IMR-90 (cell line): ENCODE measurements at regions not wholly inside any gene's neighbourhood (a gene's known extent, or its start where the extent isn't known, plus 50 kb on each side); places are given as distances from the start of the nearest gene placed in this dataset.

ENCODE experiments used
- ATAC-seq: fragments of 200-7000 bp; cut with Tn5 transposase; 2 replicates; pipeline ENCODE4 v1.9.1; 2020; ENCODE audit warnings: low read depth, mild to moderate bottlenecking, moderate library complexity
- BruUV-seq: library from RNA; stranded (reverse); fragments of 400-500 nt; replicated peaks from 2 replicates; lab custom pipeline; 2021; lab: Mats Ljungman, UMichigan
- CTCF ChIA-PET: fragments of 300-600 bp; formaldehyde crosslinking; extraction: SDS; loops from one replicate; lab custom pipeline; 2021; ENCODE audit warnings: antibody characterized with exemption; lab: Yijun Ruan, JAX
- POLR2A ChIA-PET: fragments of 300-600 bp; sonication (Branson Sonifier 250); formaldehyde crosslinking; loops from one replicate; lab custom pipeline; 2022; ENCODE audit warnings: antibody characterized with exemption; ENCODE audit not compliant: unreplicated experiment; lab: Charles Lee
- DNase-seq: peaks from one replicate; pipeline ENCODE4 v3.0.0; 2013
- H2AFZ ChIP-seq: replicated peaks from 2 replicates; pipeline ENCODE3; 2013; ENCODE audit warnings: low read length, mild to moderate bottlenecking; ENCODE audit not compliant: poor library complexity
- H2AK5ac ChIP-seq: 2 replicates; pipeline ENCODE4 v1.6.1; 2013; ENCODE audit warnings: low read depth, low read length, inconsistent platforms
- H2AK9ac ChIP-seq: replicated peaks from 2 replicates; pipeline ENCODE3; 2013; ENCODE audit warnings: mild to moderate bottlenecking, low read depth, low read length, moderate library complexity; ENCODE audit not compliant: poor library complexity
- H2BK120ac ChIP-seq: 2 replicates; pipeline ENCODE4 v1.6.1; 2013; ENCODE audit warnings: low read depth, low read length, inconsistent platforms
- H2BK15ac ChIP-seq: 3 replicates; pipeline ENCODE4 v1.6.1; 2013; ENCODE audit warnings: low read depth, low read length, inconsistent platforms
- H2BK20ac ChIP-seq: 2 replicates; pipeline ENCODE4 v1.6.1; 2013; ENCODE audit warnings: low read depth, mild to moderate bottlenecking, inconsistent platforms, low read length, moderate library complexity
- H2BK5ac ChIP-seq: 2 replicates; pipeline ENCODE4 v1.6.1; 2013; ENCODE audit warnings: mild to moderate bottlenecking, low read depth, low read length, inconsistent platforms; ENCODE audit not compliant: poor library complexity, severe bottlenecking
- H3K14ac ChIP-seq: replicated peaks from 2 replicates; pipeline ENCODE4 v1.6.1; 2013; ENCODE audit warnings: low read depth, low read length, inconsistent platforms
- H3K18ac ChIP-seq: 2 replicates; pipeline ENCODE4 v1.6.1; 2013; ENCODE audit warnings: low read depth, low read length, control low read depth
- H3K23ac ChIP-seq: 2 replicates; pipeline ENCODE4 v1.6.1; 2013; ENCODE audit warnings: low read depth, low read length, inconsistent platforms
- H3K27ac ChIP-seq: 2 replicates; pipeline ENCODE4 v1.5.1; 2013; ENCODE audit warnings: mild to moderate bottlenecking, control low read depth, low read length; ENCODE audit not compliant: insufficient read depth
- H3K27me3 ChIP-seq: 2 replicates; pipeline ENCODE4 v1.6.1; 2013; ENCODE audit warnings: low read length; ENCODE audit not compliant: control insufficient read depth, insufficient read depth
- H3K36me3 ChIP-seq: 2 replicates; pipeline ENCODE4 v1.6.1; 2013; ENCODE audit warnings: low read length, mixed read lengths; ENCODE audit not compliant: control insufficient read depth, insufficient read depth
- H3K4ac ChIP-seq: 2 replicates; pipeline ENCODE4 v1.6.1; 2013; ENCODE audit warnings: low read depth, low read length, inconsistent platforms
- H3K4me1 ChIP-seq: 2 replicates; pipeline ENCODE4 v1.6.1; 2013; ENCODE audit warnings: low read length, mixed read lengths; ENCODE audit not compliant: control insufficient read depth, insufficient read depth
- H3K4me2 ChIP-seq: 2 replicates; pipeline ENCODE4 v1.6.1; 2013; ENCODE audit warnings: low read depth, mild to moderate bottlenecking, control low read depth, low read length, moderate library complexity
- H3K4me3 ChIP-seq: 2 replicates; pipeline ENCODE4 v1.5.1; 2013; ENCODE audit warnings: low read depth, mild to moderate bottlenecking, control low read depth, low read length, moderate library complexity; ENCODE audit not compliant: insufficient read depth
- H3K56ac ChIP-seq: 2 replicates; pipeline ENCODE4 v1.6.1; 2013; ENCODE audit warnings: low read length, inconsistent platforms; ENCODE audit not compliant: insufficient read depth; ENCODE audit errors: extremely low read depth
- H3K79me1 ChIP-seq, 2 experiments: 2 replicates each; pipeline ENCODE4 v1.6.1; 2013; ENCODE audit warnings: low read length in 2 of 2, inconsistent platforms in 1 of 2, low read depth in 1 of 2
- H3K9ac ChIP-seq: 2 replicates; pipeline ENCODE4 v1.6.1; 2013; ENCODE audit warnings: low read depth, low read length, control low read depth
- H3K9me1 ChIP-seq: 2 replicates; pipeline ENCODE4 v1.6.1; 2013; ENCODE audit warnings: low read length, inconsistent platforms; ENCODE audit not compliant: insufficient read depth
- H3K9me3 ChIP-seq: 2 replicates; pipeline ENCODE4 v1.6.1; 2013; ENCODE audit warnings: low read length; ENCODE audit not compliant: control insufficient read depth, insufficient read depth
- H4K20me1 ChIP-seq: 2 replicates; pipeline ENCODE4 v1.6.1; 2013; ENCODE audit warnings: low read length, inconsistent platforms; ENCODE audit not compliant: insufficient read depth
- H4K5ac ChIP-seq: 2 replicates; pipeline ENCODE4 v1.6.1; 2013; ENCODE audit warnings: mild to moderate bottlenecking, low read depth, low read length, control low read depth
- H4K8ac ChIP-seq, 2 experiments: 2 replicates each; pipeline ENCODE4 v1.6.1; 2013; ENCODE audit warnings: low read depth in 2 of 2, low read length in 2 of 2, control low read depth in 1 of 2, inconsistent platforms in 1 of 2
- H4K91ac ChIP-seq: 2 replicates; pipeline ENCODE4 v1.6.1; 2013; ENCODE audit warnings: low read depth, low read length, inconsistent platforms; ENCODE audit not compliant: insufficient read depth
- CEBPB ChIP-seq: IDR thresholded peaks from 2 replicates; pipeline ENCODE4 v1.6.1; 2012; ENCODE audit warnings: low read depth, low read length, improper control_type of control experiment
- CHD1 ChIP-seq: IDR thresholded peaks from 2 replicates; pipeline ENCODE4 v1.6.1; 2012; ENCODE audit warnings: low read depth, low read length, improper control_type of control experiment
- FOS ChIP-seq: fragments of 150-350 bp; IDR thresholded peaks from 2 replicates; pipeline ENCODE4 v1.6.1; 2016; ENCODE audit warnings: low read depth, low read length
- MXI1 ChIP-seq: IDR thresholded peaks from 2 replicates; pipeline ENCODE4 v1.6.1; 2012; ENCODE audit warnings: low read depth, mild to moderate bottlenecking, low read length, moderate library complexity, borderline replicate concordance
- NFE2L2 ChIP-seq: fragments of 150-350 bp; IDR thresholded peaks from 2 replicates; pipeline ENCODE4 v1.6.1; 2016; ENCODE audit warnings: low read depth, mild to moderate bottlenecking, low read length
- POLR2A ChIP-seq: IDR thresholded peaks from 2 replicates; pipeline ENCODE4 v1.6.1; 2012; ENCODE audit warnings: mild to moderate bottlenecking, low read depth, low read length
- RAD21 ChIP-seq: IDR thresholded peaks from 2 replicates; pipeline ENCODE4 v1.6.1; 2012; ENCODE audit warnings: low read length, improper control_type of control experiment
- RCOR1 ChIP-seq: IDR thresholded peaks from 2 replicates; pipeline ENCODE4 v1.6.1; 2012; ENCODE audit warnings: mild to moderate bottlenecking, low read length, improper control_type of control experiment; ENCODE audit not compliant: insufficient replicate concordance
- RFX5 ChIP-seq: IDR thresholded peaks from 2 replicates; pipeline ENCODE4 v1.8.0; 2012; ENCODE audit warnings: low read depth, mild to moderate bottlenecking, low read length, moderate library complexity
- SMC3 ChIP-seq: fragments of 150-350 bp; IDR thresholded peaks from 2 replicates; pipeline ENCODE4 v1.6.1; 2016; ENCODE audit warnings: low read depth, mild to moderate bottlenecking, antibody characterized with exemption, low read length, moderate library complexity
- WGBS, 2 experiments: methylation state at CpG; one replicate each; pipeline versions ENCODE4 v1.1.5 to v1.1.7; 2013; ENCODE audit warnings: missing lambda C conversion rate in 2 of 2; ENCODE audit not compliant: insufficient read length in 1 of 2; ENCODE audit errors: extremely low coverage in 2 of 2; 5-methylcytosine and 5-hydroxymethylcytosine counted together
- dilution Hi-C: fragments of 300-500 bp; cut with HindIII; formaldehyde crosslinking; loops from one replicate; pipeline ENCODE4 v1.14.3; 2018; ENCODE audit warnings: low sequenced_read_pairs; ENCODE audit not compliant: unreplicated experiment
- in situ Hi-C: fragments of 300-500 bp; cut with MboI; formaldehyde crosslinking; loops from 3 replicates; pipeline ENCODE4 v1.14.3; 2019; ENCODE audit warnings: low sequenced_read_pairs, inconsistent platforms, mixed read lengths
- intact Hi-C: fragments of 100-400 bp; cut with micrococcal nuclease; formaldehyde crosslinking; loops from 2 replicates; pipeline ENCODE4 v1.10.0; 2022
- TF ChIP-seq, protein P1 (sequence below): fragments of 150-350 bp; IDR thresholded peaks from 2 replicates; pipeline ENCODE4 v1.6.1; 2016; ENCODE audit warnings: low read depth, mild to moderate bottlenecking, low read length, moderate library complexity, borderline replicate concordance
- TF ChIP-seq, protein P2 (sequence below): fragments of 150-350 bp; IDR thresholded peaks from 2 replicates; pipeline ENCODE4 v1.6.1; 2017; ENCODE audit warnings: mild to moderate bottlenecking, antibody characterized with exemption, low read length, low read depth
- TF ChIP-seq, protein P3 (sequence below): conservative IDR thresholded peaks from 2 replicates; pipeline ENCODE4 v1.5.1; 2012; ENCODE audit warnings: mild to moderate bottlenecking, low read depth, low read length, improper control_type of control experiment

DNA sequence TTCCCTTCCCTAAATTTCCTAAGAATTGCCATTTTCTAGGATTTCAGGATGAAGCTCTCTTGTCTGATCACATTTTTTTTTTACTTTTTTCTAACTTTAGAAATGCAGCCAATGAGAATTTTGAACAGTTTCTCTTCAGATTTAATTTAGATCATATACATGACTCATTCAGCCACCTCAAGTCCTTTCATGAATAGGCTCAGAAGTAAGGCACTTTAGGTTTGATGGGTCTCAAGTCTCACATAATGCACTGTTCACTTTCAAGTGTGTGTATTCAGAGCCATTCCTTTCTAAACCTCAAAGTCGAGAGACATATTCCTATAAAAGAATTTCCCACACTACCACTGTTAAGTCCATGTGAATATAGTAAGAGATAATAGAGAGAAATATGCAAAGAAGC is 614.1 kb upstream of the VRK2 start:
- Histone ChIP-seq H3K4me3 (no peak overlapping the region), H2BK5ac (no peak overlapping the region), H4K91ac (no peak overlapping the region), H2BK120ac (no peak overlapping the region), H3K27ac (no peak overlapping the region), H3K4ac (no peak overlapping the region), H3K14ac (no peak overlapping the region), H3K9me1 (no peaks in the 10 kb centered on the region), H3K4me2 (no peak overlapping the region), H3K36me3 (no peaks in the 10 kb centered on the region), H2AFZ (no peak overlapping the region), H3K56ac (no peak overlapping the region), H4K8ac (no peak overlapping the region), H3K9ac (no peak overlapping the region), H2BK15ac (no peak overlapping the region), H3K9me3 (no peaks in the 10 kb centered on the region), H3K27me3 (no peaks in the 10 kb centered on the region), H4K20me1 (no peaks in the 10 kb centered on the region), H2BK20ac (no peak overlapping the region), H3K18ac (no peak overlapping the region), H4K5ac (no peak overlapping the region), H3K4me1 (no peaks in the 10 kb centered on the region), H2AK9ac (no peak overlapping the region), H3K23ac (no peak overlapping the region), H2AK5ac (no peak overlapping the region), H3K79me1 (no peaks in the 10 kb centered on the region)
- ChIA-PET POLR2A (no interaction called here), CTCF (no interaction called here)
- WGBS, 2 experiments: no CpG with 5 or more reads among the region's 1 CpG
- dilution Hi-C loops (no loop called here), intact Hi-C loops (no loop called here), in situ Hi-C loops (no loop called here)
- TF ChIP-seq, protein P1, sequence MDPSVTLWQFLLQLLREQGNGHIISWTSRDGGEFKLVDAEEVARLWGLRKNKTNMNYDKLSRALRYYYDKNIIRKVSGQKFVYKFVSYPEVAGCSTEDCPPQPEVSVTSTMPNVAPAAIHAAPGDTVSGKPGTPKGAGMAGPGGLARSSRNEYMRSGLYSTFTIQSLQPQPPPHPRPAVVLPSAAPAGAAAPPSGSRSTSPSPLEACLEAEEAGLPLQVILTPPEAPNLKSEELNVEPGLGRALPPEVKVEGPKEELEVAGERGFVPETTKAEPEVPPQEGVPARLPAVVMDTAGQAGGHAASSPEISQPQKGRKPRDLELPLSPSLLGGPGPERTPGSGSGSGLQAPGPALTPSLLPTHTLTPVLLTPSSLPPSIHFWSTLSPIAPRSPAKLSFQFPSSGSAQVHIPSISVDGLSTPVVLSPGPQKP: no peak
- TF ChIP-seq, protein P2, sequence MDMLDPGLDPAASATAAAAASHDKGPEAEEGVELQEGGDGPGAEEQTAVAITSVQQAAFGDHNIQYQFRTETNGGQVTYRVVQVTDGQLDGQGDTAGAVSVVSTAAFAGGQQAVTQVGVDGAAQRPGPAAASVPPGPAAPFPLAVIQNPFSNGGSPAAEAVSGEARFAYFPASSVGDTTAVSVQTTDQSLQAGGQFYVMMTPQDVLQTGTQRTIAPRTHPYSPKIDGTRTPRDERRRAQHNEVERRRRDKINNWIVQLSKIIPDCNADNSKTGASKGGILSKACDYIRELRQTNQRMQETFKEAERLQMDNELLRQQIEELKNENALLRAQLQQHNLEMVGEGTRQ: no peak
- TF ChIP-seq RCOR1 (no peak), CEBPB (no peak), MXI1 (no peak), FOS (no peak), POLR2A (no peak), RAD21 (no peak), NFE2L2 (no peak), CHD1 (no peak), SMC3 (no peak), RFX5 (no peak)
- TF ChIP-seq, protein P3, sequence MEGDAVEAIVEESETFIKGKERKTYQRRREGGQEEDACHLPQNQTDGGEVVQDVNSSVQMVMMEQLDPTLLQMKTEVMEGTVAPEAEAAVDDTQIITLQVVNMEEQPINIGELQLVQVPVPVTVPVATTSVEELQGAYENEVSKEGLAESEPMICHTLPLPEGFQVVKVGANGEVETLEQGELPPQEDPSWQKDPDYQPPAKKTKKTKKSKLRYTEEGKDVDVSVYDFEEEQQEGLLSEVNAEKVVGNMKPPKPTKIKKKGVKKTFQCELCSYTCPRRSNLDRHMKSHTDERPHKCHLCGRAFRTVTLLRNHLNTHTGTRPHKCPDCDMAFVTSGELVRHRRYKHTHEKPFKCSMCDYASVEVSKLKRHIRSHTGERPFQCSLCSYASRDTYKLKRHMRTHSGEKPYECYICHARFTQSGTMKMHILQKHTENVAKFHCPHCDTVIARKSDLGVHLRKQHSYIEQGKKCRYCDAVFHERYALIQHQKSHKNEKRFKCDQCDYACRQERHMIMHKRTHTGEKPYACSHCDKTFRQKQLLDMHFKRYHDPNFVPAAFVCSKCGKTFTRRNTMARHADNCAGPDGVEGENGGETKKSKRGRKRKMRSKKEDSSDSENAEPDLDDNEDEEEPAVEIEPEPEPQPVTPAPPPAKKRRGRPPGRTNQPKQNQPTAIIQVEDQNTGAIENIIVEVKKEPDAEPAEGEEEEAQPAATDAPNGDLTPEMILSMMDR: no peak
- BruUV-seq: no TSS peak
- ATAC-seq (no peak), DNase-seq (no peak)
